IMR-90 (cell line): ENCODE measurements at regions not wholly inside any gene's neighbourhood (a gene's known extent, or its start where the extent isn't known, plus 50 kb on each side); places are given as distances from the start of the nearest gene placed in this dataset.
A peak's percentile ranks its signal among the peaks of the same experiment; 100 is the strongest.

ENCODE experiments used
- ATAC-seq: fragments of 200-7000 bp; cut with Tn5 transposase; 2 replicates; pipeline ENCODE4 v1.9.1; 2020; ENCODE audit warnings: low read depth, mild to moderate bottlenecking, moderate library complexity
- BruUV-seq: library from RNA; stranded (reverse); fragments of 400-500 nt; replicated peaks from 2 replicates; lab custom pipeline; 2021; lab: Mats Ljungman, UMichigan
- CTCF ChIA-PET: fragments of 300-600 bp; formaldehyde crosslinking; extraction: SDS; loops from one replicate; lab custom pipeline; 2021; ENCODE audit warnings: antibody characterized with exemption; lab: Yijun Ruan, JAX
- POLR2A ChIA-PET: fragments of 300-600 bp; sonication (Branson Sonifier 250); formaldehyde crosslinking; loops from one replicate; lab custom pipeline; 2022; ENCODE audit warnings: antibody characterized with exemption; ENCODE audit not compliant: unreplicated experiment; lab: Charles Lee
- DNase-seq: peaks from one replicate; pipeline ENCODE4 v3.0.0; 2013
- H2AFZ ChIP-seq: replicated peaks from 2 replicates; pipeline ENCODE3; 2013; ENCODE audit warnings: low read length, mild to moderate bottlenecking; ENCODE audit not compliant: poor library complexity
- H2AK5ac ChIP-seq: 2 replicates; pipeline ENCODE4 v1.6.1; 2013; ENCODE audit warnings: low read depth, low read length, inconsistent platforms
- H2AK9ac ChIP-seq: replicated peaks from 2 replicates; pipeline ENCODE3; 2013; ENCODE audit warnings: mild to moderate bottlenecking, low read depth, low read length, moderate library complexity; ENCODE audit not compliant: poor library complexity
- H2BK120ac ChIP-seq: 2 replicates; pipeline ENCODE4 v1.6.1; 2013; ENCODE audit warnings: low read depth, low read length, inconsistent platforms
- H2BK15ac ChIP-seq: 3 replicates; pipeline ENCODE4 v1.6.1; 2013; ENCODE audit warnings: low read depth, low read length, inconsistent platforms
- H2BK20ac ChIP-seq: 2 replicates; pipeline ENCODE4 v1.6.1; 2013; ENCODE audit warnings: low read depth, mild to moderate bottlenecking, inconsistent platforms, low read length, moderate library complexity
- H2BK5ac ChIP-seq: 2 replicates; pipeline ENCODE4 v1.6.1; 2013; ENCODE audit warnings: mild to moderate bottlenecking, low read depth, low read length, inconsistent platforms; ENCODE audit not compliant: poor library complexity, severe bottlenecking
- H3K14ac ChIP-seq: replicated peaks from 2 replicates; pipeline ENCODE4 v1.6.1; 2013; ENCODE audit warnings: low read depth, low read length, inconsistent platforms
- H3K18ac ChIP-seq: 2 replicates; pipeline ENCODE4 v1.6.1; 2013; ENCODE audit warnings: low read depth, low read length, control low read depth
- H3K23ac ChIP-seq: 2 replicates; pipeline ENCODE4 v1.6.1; 2013; ENCODE audit warnings: low read depth, low read length, inconsistent platforms
- H3K27ac ChIP-seq: 2 replicates; pipeline ENCODE4 v1.5.1; 2013; ENCODE audit warnings: mild to moderate bottlenecking, control low read depth, low read length; ENCODE audit not compliant: insufficient read depth
- H3K27me3 ChIP-seq: 2 replicates; pipeline ENCODE4 v1.6.1; 2013; ENCODE audit warnings: low read length; ENCODE audit not compliant: control insufficient read depth, insufficient read depth
- H3K36me3 ChIP-seq: 2 replicates; pipeline ENCODE4 v1.6.1; 2013; ENCODE audit warnings: low read length, mixed read lengths; ENCODE audit not compliant: control insufficient read depth, insufficient read depth
- H3K4ac ChIP-seq: 2 replicates; pipeline ENCODE4 v1.6.1; 2013; ENCODE audit warnings: low read depth, low read length, inconsistent platforms
- H3K4me1 ChIP-seq: 2 replicates; pipeline ENCODE4 v1.6.1; 2013; ENCODE audit warnings: low read length, mixed read lengths; ENCODE audit not compliant: control insufficient read depth, insufficient read depth
- H3K4me2 ChIP-seq: 2 replicates; pipeline ENCODE4 v1.6.1; 2013; ENCODE audit warnings: low read depth, mild to moderate bottlenecking, control low read depth, low read length, moderate library complexity
- H3K4me3 ChIP-seq: 2 replicates; pipeline ENCODE4 v1.5.1; 2013; ENCODE audit warnings: low read depth, mild to moderate bottlenecking, control low read depth, low read length, moderate library complexity; ENCODE audit not compliant: insufficient read depth
- H3K56ac ChIP-seq: 2 replicates; pipeline ENCODE4 v1.6.1; 2013; ENCODE audit warnings: low read length, inconsistent platforms; ENCODE audit not compliant: insufficient read depth; ENCODE audit errors: extremely low read depth
- H3K79me1 ChIP-seq, 2 experiments: 2 replicates each; pipeline ENCODE4 v1.6.1; 2013; ENCODE audit warnings: low read length in 2 of 2, inconsistent platforms in 1 of 2, low read depth in 1 of 2
- H3K9ac ChIP-seq: 2 replicates; pipeline ENCODE4 v1.6.1; 2013; ENCODE audit warnings: low read depth, low read length, control low read depth
- H3K9me1 ChIP-seq: 2 replicates; pipeline ENCODE4 v1.6.1; 2013; ENCODE audit warnings: low read length, inconsistent platforms; ENCODE audit not compliant: insufficient read depth
- H3K9me3 ChIP-seq: 2 replicates; pipeline ENCODE4 v1.6.1; 2013; ENCODE audit warnings: low read length; ENCODE audit not compliant: control insufficient read depth, insufficient read depth
- H4K20me1 ChIP-seq: 2 replicates; pipeline ENCODE4 v1.6.1; 2013; ENCODE audit warnings: low read length, inconsistent platforms; ENCODE audit not compliant: insufficient read depth
- H4K5ac ChIP-seq: 2 replicates; pipeline ENCODE4 v1.6.1; 2013; ENCODE audit warnings: mild to moderate bottlenecking, low read depth, low read length, control low read depth
- H4K8ac ChIP-seq, 2 experiments: 2 replicates each; pipeline ENCODE4 v1.6.1; 2013; ENCODE audit warnings: low read depth in 2 of 2, low read length in 2 of 2, control low read depth in 1 of 2, inconsistent platforms in 1 of 2
- H4K91ac ChIP-seq: 2 replicates; pipeline ENCODE4 v1.6.1; 2013; ENCODE audit warnings: low read depth, low read length, inconsistent platforms; ENCODE audit not compliant: insufficient read depth
- MAZ ChIP-seq: IDR thresholded peaks from 2 replicates; pipeline ENCODE4 v1.6.1; 2012; ENCODE audit warnings: low read depth, mild to moderate bottlenecking, low read length, improper control_type of control experiment, moderate library complexity, borderline replicate concordance
- RAD21 ChIP-seq: IDR thresholded peaks from 2 replicates; pipeline ENCODE4 v1.6.1; 2012; ENCODE audit warnings: low read length, improper control_type of control experiment
- SMC3 ChIP-seq: fragments of 150-350 bp; IDR thresholded peaks from 2 replicates; pipeline ENCODE4 v1.6.1; 2016; ENCODE audit warnings: low read depth, mild to moderate bottlenecking, antibody characterized with exemption, low read length, moderate library complexity
- WGBS, 2 experiments: methylation state at CpG; one replicate each; pipeline versions ENCODE4 v1.1.5 to v1.1.7; 2013; ENCODE audit warnings: missing lambda C conversion rate in 2 of 2; ENCODE audit not compliant: insufficient read length in 1 of 2; ENCODE audit errors: extremely low coverage in 2 of 2; 5-methylcytosine and 5-hydroxymethylcytosine counted together
- dilution Hi-C: fragments of 300-500 bp; cut with HindIII; formaldehyde crosslinking; loops from one replicate; pipeline ENCODE4 v1.14.3; 2018; ENCODE audit warnings: low sequenced_read_pairs; ENCODE audit not compliant: unreplicated experiment
- in situ Hi-C: fragments of 300-500 bp; cut with MboI; formaldehyde crosslinking; loops from 3 replicates; pipeline ENCODE4 v1.14.3; 2019; ENCODE audit warnings: low sequenced_read_pairs, inconsistent platforms, mixed read lengths
- intact Hi-C: fragments of 100-400 bp; cut with micrococcal nuclease; formaldehyde crosslinking; loops from 2 replicates; pipeline ENCODE4 v1.10.0; 2022
- TF ChIP-seq, protein P1 (sequence below): conservative IDR thresholded peaks from 2 replicates; pipeline ENCODE4 v1.5.1; 2012; ENCODE audit warnings: mild to moderate bottlenecking, low read depth, low read length, improper control_type of control experiment

DNA sequence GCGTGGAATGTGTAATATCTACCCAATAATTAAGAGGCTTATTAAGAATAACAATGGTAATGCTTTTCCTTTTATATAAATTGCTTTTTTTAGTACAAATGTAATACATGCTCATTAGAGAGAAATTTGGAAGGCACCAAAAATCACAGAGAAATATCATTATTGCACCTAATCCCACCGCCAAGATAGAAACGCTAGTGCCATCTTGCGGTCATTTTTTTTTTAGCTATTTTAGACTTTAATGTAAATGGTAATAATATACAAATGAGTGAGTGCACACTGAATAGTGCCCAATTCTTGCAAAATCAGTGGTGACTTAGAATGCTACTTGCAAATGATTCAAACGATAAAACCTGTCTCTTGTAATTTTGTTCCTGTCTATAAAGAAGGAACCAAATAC, 576.8 kb upstream of the TMEM132C start:
- Histone ChIP-seq H2BK15ac (no peak overlapping the region), H3K36me3 (no peaks in the 10 kb centered on the region), H4K91ac (no peak overlapping the region), H4K8ac (no peak overlapping the region), H3K9ac (no peak overlapping the region), H2BK120ac (no peak overlapping the region), H3K4ac (no peak overlapping the region), H3K23ac (no peak overlapping the region), H3K27ac (no peak overlapping the region), H4K5ac (no peak overlapping the region), H2AK9ac (no peak overlapping the region), H3K18ac (no peak overlapping the region), H3K4me2 (no peak overlapping the region), H2BK5ac (no peak overlapping the region), H3K27me3 (no peaks in the 10 kb centered on the region), H3K79me1 (no peaks in the 10 kb centered on the region), H3K14ac (no peak overlapping the region), H4K20me1 (no peaks in the 10 kb centered on the region), H3K56ac (no peak overlapping the region), H2BK20ac (no peak overlapping the region), H3K4me3 (no peak overlapping the region), H3K9me1 (no peaks in the 10 kb centered on the region), H2AFZ (no peak overlapping the region), H3K9me3 (peaks cover 2% of the 10 kb centered on the region; the same call in 1 of the 2 replicates), H2AK5ac (no peak overlapping the region), H3K4me1 (no peaks in the 10 kb centered on the region)
- no peak for DNase-seq
- BruUV-seq, result no TSS peak
- ChIA-PET POLR2A (no interaction called here), CTCF (no interaction called here)
- in situ Hi-C loops, result no loop called here
- dilution Hi-C loops, result no loop called here
- TF ChIP-seq, protein P1, sequence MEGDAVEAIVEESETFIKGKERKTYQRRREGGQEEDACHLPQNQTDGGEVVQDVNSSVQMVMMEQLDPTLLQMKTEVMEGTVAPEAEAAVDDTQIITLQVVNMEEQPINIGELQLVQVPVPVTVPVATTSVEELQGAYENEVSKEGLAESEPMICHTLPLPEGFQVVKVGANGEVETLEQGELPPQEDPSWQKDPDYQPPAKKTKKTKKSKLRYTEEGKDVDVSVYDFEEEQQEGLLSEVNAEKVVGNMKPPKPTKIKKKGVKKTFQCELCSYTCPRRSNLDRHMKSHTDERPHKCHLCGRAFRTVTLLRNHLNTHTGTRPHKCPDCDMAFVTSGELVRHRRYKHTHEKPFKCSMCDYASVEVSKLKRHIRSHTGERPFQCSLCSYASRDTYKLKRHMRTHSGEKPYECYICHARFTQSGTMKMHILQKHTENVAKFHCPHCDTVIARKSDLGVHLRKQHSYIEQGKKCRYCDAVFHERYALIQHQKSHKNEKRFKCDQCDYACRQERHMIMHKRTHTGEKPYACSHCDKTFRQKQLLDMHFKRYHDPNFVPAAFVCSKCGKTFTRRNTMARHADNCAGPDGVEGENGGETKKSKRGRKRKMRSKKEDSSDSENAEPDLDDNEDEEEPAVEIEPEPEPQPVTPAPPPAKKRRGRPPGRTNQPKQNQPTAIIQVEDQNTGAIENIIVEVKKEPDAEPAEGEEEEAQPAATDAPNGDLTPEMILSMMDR, result peak; percentile 39
- TF ChIP-seq MAZ (no peak), RAD21 (peak; percentile 44), SMC3 (peak; percentile 29)
- intact Hi-C loops, result loop anchor here (10.0 kb wide), 1 partner anchor 1625 kb away; no protein-coding TSS in a partner anchor
- WGBS, 2 experiments, result no CpG with 5 or more reads among the region's 5 CpGs
- no peak for ATAC-seq
